ENCODE measurements at regions not wholly inside any gene's neighbourhood (a gene's known extent, or its start where the extent isn't known, plus 50 kb on each side); places are given as distances from the start of the nearest gene placed in this dataset.

GRCh38 chr15:38879909-38880471, 315.4 kb upstream of the RASGRP1 start:
- Histone ChIP-seq H3K79me2 (ENCODE audit: control insufficient read depth in 1 of 2, insufficient read depth in 2 of 2, low read length in 2 of 2) (no peaks in the 10 kb centered on the region), H3K14ac (ENCODE audit: insufficient read length) (no peak overlapping the region), H2BK12ac (ENCODE audit: low read depth, low read length) (no peak overlapping the region), H3K23me2 (ENCODE audit: low read depth, low read length) (no peaks in the 10 kb centered on the region), H3K9ac (replicated peaks in 1 of 4; ENCODE audit: extremely low read depth in 1 of 4, low read depth in 3 of 4, low read length in 3 of 4) (no peak overlapping the region), H3K56ac (replicated peaks; ENCODE audit: insufficient read length, low read depth, low read length) (no peak overlapping the region), H3K4me1 (replicated peaks in 1 of 4; ENCODE audit: control insufficient read depth in 3 of 4, insufficient read depth in 4 of 4, low read length in 3 of 4) (no peaks in the 10 kb centered on the region), H4K5ac (ENCODE audit: insufficient read length, low read depth, low read length) (no peak overlapping the region), H3K27me3 (replicated peaks in 1 of 4; ENCODE audit: control insufficient read depth in 3 of 4, extremely low read depth in 1 of 4, insufficient read depth in 3 of 4, low read length in 3 of 4) (no peaks in the 10 kb centered on the region), H2BK120ac (replicated peaks; ENCODE audit: low read depth, low read length) (no peak overlapping the region), H2AK5ac (ENCODE audit: low read depth, low read length) (no peak overlapping the region), H2AFZ (ENCODE audit: low read length) (no peak overlapping the region), H2BK15ac (ENCODE audit: low read length) (no peak overlapping the region), H3K4me3 (ENCODE audit: extremely low read depth in 1 of 4, insufficient read depth in 2 of 4, low read depth in 3 of 4, low read length in 4 of 4) (no peak overlapping the region), H4K91ac (replicated peaks; ENCODE audit: insufficient read length, low read length) (no peak overlapping the region), H4K20me1 (replicated peaks in 1 of 2; ENCODE audit: control insufficient read depth in 1 of 2, insufficient read depth in 2 of 2, low read length in 2 of 2) (no peaks in the 10 kb centered on the region), H3K4me2 (ENCODE audit: insufficient read depth in 1 of 2, low read depth in 2 of 2, low read length in 2 of 2) (no peak overlapping the region), H3K27ac (ENCODE audit: low read depth, low read length) (no peak overlapping the region), H3K18ac (ENCODE audit: extremely low read depth, low read length) (no peak overlapping the region), H3K36me3 (ENCODE audit: control insufficient read depth in 2 of 4, insufficient read depth in 4 of 4, low read length in 3 of 4) (no peaks in the 10 kb centered on the region), H3K79me1 (ENCODE audit: low read depth, low read length) (no peaks in the 10 kb centered on the region), H2BK5ac (ENCODE audit: low read depth, low read length) (no peak overlapping the region), H3K9me3 (ENCODE audit: insufficient read depth in 2 of 2, low read depth in 1 of 2, low read length in 1 of 2) (no peaks in the 10 kb centered on the region), H4K8ac (ENCODE audit: extremely low read depth, insufficient read depth, low read length) (no peak overlapping the region), H3K4ac (replicated peaks; ENCODE audit: insufficient read length, low read depth, low read length) (no peak overlapping the region), H3K23ac (ENCODE audit: insufficient read length) (no peak overlapping the region), H2BK20ac (ENCODE audit: low read length) (no peak overlapping the region)
- POLR2A ChIA-PET (ENCODE audit: partially characterized antibody), result no interaction called here
- CTCF ChIA-PET (ENCODE audit: partially characterized antibody), result interaction anchor here (0.7 kb wide), 1 partner anchor 17 kb away, joined by 3 read pairs; no protein-coding TSS in a partner anchor
- FAIRE-seq, result no peak
- no peak for DNase-seq (ENCODE audit: low read depth in 1 of 2, low spot score in 2 of 2)
- WGBS, 2 experiments (ENCODE audit: extremely low coverage in 1 of 2, insufficient coverage in 1 of 2, insufficient read length in 1 of 2, insufficient replicate concordance in 2 of 2, low coverage in 1 of 2, low lambda C conversion rate in 2 of 2, missing lambda C conversion rate in 1 of 2), result 93% methylated on average over 4 of the region's 4 CpGs; no CpG with 5 or more reads in 1 of the 2 experiments
- TF ChIP-seq GABPA (IDR thresholded peaks at IDR 0.05; ENCODE audit: borderline replicate concordance, insufficient read depth, low read length) (no peak), TAF1 (IDR thresholded peaks at IDR 0.05; ENCODE audit: low read depth, low read length) (no peak), POLR2A (IDR thresholded peaks at IDR 0.05; ENCODE audit: control extremely low read depth in 1 of 2, low read depth in 2 of 2, low read length in 2 of 2) (no peak), CEBPB (IDR thresholded peaks at IDR 0.05; ENCODE audit: low read depth, low read length) (no peak), SP4 (IDR thresholded peaks at IDR 0.05; ENCODE audit: low read length) (no peak), PHF8 (conservative IDR thresholded peaks at IDR 0.05; ENCODE audit: low read depth, low read length) (no peak), NRF1 (IDR thresholded peaks at IDR 0.05; ENCODE audit: low read depth, low read length) (no peak), CHD1 (IDR thresholded peaks at IDR 0.05; ENCODE audit: low read depth, low read length) (no peak), BACH1 (IDR thresholded peaks at IDR 0.05; ENCODE audit: low read length) (no peak), RFX5 (IDR thresholded peaks at IDR 0.05; ENCODE audit: borderline replicate concordance, low read depth, low read length) (no peak), BCL11A (IDR thresholded peaks at IDR 0.05; ENCODE audit: low read depth in 2 of 2, low read length in 2 of 2) (no peak), CBX5 (IDR thresholded peaks at IDR 0.05; ENCODE audit: low read depth, low read length) (no peak)
